A549 (cell line): ENCODE measurements at regions not wholly inside any gene's neighbourhood (a gene's known extent, or its start where the extent isn't known, plus 50 kb on each side); places are given as distances from the start of the nearest gene placed in this dataset.

ENCODE experiments used
- ATAC-seq, 2 experiments: fragments of 200-7000 bp in 1 of 2; fragments of >200 bp in 1 of 2; cut with Nextera tagmentation in 1 of 2; cut with Tn5 transposase in 1 of 2; 3 replicates each; pipeline versions ENCODE4 v1.8.0 to v1.9.1; 2018 to 2020; ENCODE audit warnings: mild to moderate bottlenecking in 1 of 2, moderate library complexity in 1 of 2
- CTCF ChIA-PET: fragments of 300-600 bp; sonication (Branson Sonifier 250); formaldehyde crosslinking; extraction: SDS; loops from one replicate; lab custom pipeline; 2021; ENCODE audit warnings: antibody characterized with exemption, inconsistent platforms; lab: Yijun Ruan, JAX
- POLR2A ChIA-PET: fragments of 350-600 bp; formaldehyde crosslinking; extraction: SDS; loops from one replicate; lab custom pipeline; 2021; ENCODE audit warnings: antibody characterized with exemption, inconsistent platforms; lab: Yijun Ruan, JAX
- DNase-seq, 2 experiments: peaks; one replicate each; pipeline versions ENCODE4 v3.0.0 to v3.0.0-alpha.2; 2011 to 2016; ENCODE audit warnings: low read depth in 1 of 2, low spot score in 1 of 2
- FAIRE-seq: peaks from 2 replicates; lab custom pipeline; 2011; peaks lifted over from hg19 to GRCh38; lab: Jason Lieb, UNC
- H3K27ac ChIP-seq, 2 experiments: fragments of >200 bp; sonication (Bioruptor Twin); formaldehyde crosslinking; 3 replicates each; pipeline ENCODE4 v1.5.1; 2016 to 2017
- H3K4me1 ChIP-seq: fragments of >200 bp; sonication (Bioruptor Twin); formaldehyde crosslinking; 3 replicates; pipeline ENCODE4 v1.6.1; 2016
- H3K4me2 ChIP-seq: fragments of >200 bp; sonication (Bioruptor Twin); formaldehyde crosslinking; 3 replicates; pipeline ENCODE4 v1.6.1; 2016
- H3K4me3 ChIP-seq: fragments of >200 bp; sonication (Bioruptor Twin); formaldehyde crosslinking; 3 replicates; pipeline ENCODE4 v1.5.1; 2016
- H3K9me3 ChIP-seq: fragments of >200 bp; sonication (Bioruptor Twin); formaldehyde crosslinking; 3 replicates; pipeline ENCODE4 v1.6.1; 2016
- ATOH8 ChIP-seq: fragments of 250-450 bp; sonication (Bioruptor Pico); IDR thresholded peaks from 2 replicates; pipeline ENCODE4 v1.5.0; 2020; ENCODE audit warnings: low read depth, mild to moderate bottlenecking, moderate library complexity
- BCL3 ChIP-seq: fragments of >200 bp; sonication (Bioruptor Twin); formaldehyde crosslinking; IDR thresholded peaks from 3 replicates; pipeline ENCODE4 v1.6.1; 2016
- CHD2 ChIP-seq: fragments of 150-350 bp; IDR thresholded peaks from 2 replicates; pipeline ENCODE4 v1.6.1; 2014; ENCODE audit warnings: low read length; ENCODE audit not compliant: partially characterized antibody
- CTCF ChIP-seq: fragments of >200 bp; sonication (Bioruptor Twin); formaldehyde crosslinking; IDR thresholded peaks from 3 replicates; pipeline ENCODE4 v1.5.1; 2016
- EHF ChIP-seq: fragments of 250-450 bp; sonication (Bioruptor Pico); IDR thresholded peaks from 2 replicates; pipeline ENCODE4 v1.5.0; 2020; ENCODE audit warnings: mild to moderate bottlenecking
- EHMT2 ChIP-seq: fragments of 200-600 bp; sonication (generic); IDR thresholded peaks from 2 replicates; pipeline ENCODE4 v1.6.1; 2016; ENCODE audit warnings: antibody characterized with exemption, low read depth, mild to moderate bottlenecking, moderate library complexity
- EP300 ChIP-seq, 2 experiments: fragments of >200 bp; sonication (Bioruptor Twin); formaldehyde crosslinking; IDR thresholded peaks; 2 replicates in 1 of 2; 3 replicates in 1 of 2; pipeline ENCODE4 v1.6.1; 2016 to 2017
- FOSB ChIP-seq: fragments of 250-450 bp; sonication (Bioruptor Pico); IDR thresholded peaks from 2 replicates; pipeline ENCODE4 v1.5.0; 2020; ENCODE audit warnings: mild to moderate bottlenecking, moderate library complexity
- FOSL2 ChIP-seq, 2 experiments: fragments of 450-650 bp in 1 of 2; fragments of >200 bp in 1 of 2; sonication (Bioruptor Twin) in 1 of 2; formaldehyde crosslinking; IDR thresholded peaks; 2 replicates each; pipeline versions ENCODE4 v1.5.0 to v1.6.1; 2016 to 2020; ENCODE audit warnings: mild to moderate bottlenecking in 1 of 2, moderate library complexity in 1 of 2
- FOXS1 ChIP-seq: fragments of 250-450 bp; sonication (Bioruptor Pico); IDR thresholded peaks from 2 replicates; pipeline ENCODE4 v1.5.0; 2020; ENCODE audit warnings: mild to moderate bottlenecking, moderate library complexity
- HOXA7 ChIP-seq: fragments of 250-450 bp; sonication (Bioruptor Pico); IDR thresholded peaks from 2 replicates; pipeline ENCODE4 v1.5.0; 2020; ENCODE audit warnings: mild to moderate bottlenecking, moderate library complexity
- MAZ ChIP-seq: fragments of 150-350 bp; IDR thresholded peaks from 2 replicates; pipeline ENCODE4 v1.6.1; 2014; ENCODE audit warnings: antibody characterized with exemption, low read depth, low read length, borderline replicate concordance
- NFE2L2 ChIP-seq: fragments of 150-350 bp; conservative IDR thresholded peaks from 2 replicates; pipeline ENCODE4 v1.6.1; 2014; ENCODE audit warnings: low read length
- NPAS2 ChIP-seq: fragments of 250-450 bp; sonication (Bioruptor Pico); IDR thresholded peaks from 2 replicates; pipeline ENCODE4 v1.8.0; 2022; ENCODE audit warnings: mild to moderate bottlenecking, moderate library complexity, borderline replicate concordance
- POLR2A ChIP-seq: IDR thresholded peaks from 2 replicates; pipeline ENCODE4 v1.6.1; 2012; ENCODE audit warnings: mild to moderate bottlenecking, low read length
- RFX5 ChIP-seq: fragments of 450-650 bp; IDR thresholded peaks from 2 replicates; pipeline ENCODE4 v1.7.1; 2014; ENCODE audit warnings: antibody characterized with exemption, mild to moderate bottlenecking, moderate library complexity
- SMC3 ChIP-seq: fragments of >200 bp; sonication (Bioruptor Twin); formaldehyde crosslinking; IDR thresholded peaks from 3 replicates; pipeline ENCODE4 v1.6.1; 2018; ENCODE audit warnings: inconsistent platforms
- SREBF2 ChIP-seq: fragments of 450-650 bp; IDR thresholded peaks from 2 replicates; pipeline ENCODE4 v1.6.1; 2014; ENCODE audit warnings: mild to moderate bottlenecking, moderate library complexity
- TFCP2L1 ChIP-seq: fragments of 250-450 bp; sonication (Bioruptor Pico); IDR thresholded peaks from 2 replicates; pipeline ENCODE4 v1.5.0; 2021; ENCODE audit warnings: mild to moderate bottlenecking
- ZFP36 ChIP-seq: fragments of 450-650 bp; IDR thresholded peaks from 2 replicates; pipeline ENCODE4 v1.6.1; 2014; ENCODE audit warnings: borderline replicate concordance; ENCODE audit not compliant: partially characterized antibody
- WGBS: methylation state at CpG from one replicate; pipeline ENCODE4 v1.1.6; 2017; ENCODE audit errors: missing lambda C conversion rate; 5-methylcytosine and 5-hydroxymethylcytosine counted together
- TF ChIP-seq, protein P1 (sequence below): fragments of 200-600 bp; sonication (generic); IDR thresholded peaks from 2 replicates; pipeline ENCODE4 v1.6.1; 2016; ENCODE audit warnings: antibody characterized with exemption, mild to moderate bottlenecking, moderate library complexity
- TF ChIP-seq, protein P2 (sequence below): fragments of 250-450 bp; sonication (Bioruptor Pico); IDR thresholded peaks from 2 replicates; pipeline ENCODE4 v1.5.0; 2021; ENCODE audit warnings: mild to moderate bottlenecking, moderate library complexity, borderline replicate concordance

GRCh38 chr20:40956542-40957264 is 71.9 kb upstream of the TOP1 start:
- no peak for FAIRE-seq
- Histone ChIP-seq H3K4me2 (no peak overlapping the region), H3K9me3 (peaks cover 9% of the 10 kb centered on the region; the same call in 2 of the 3 replicates), H3K4me1 (no peaks in the 10 kb centered on the region), H3K27ac (no peak overlapping the region), H3K4me3 (no peak overlapping the region)
- CTCF ChIA-PET, result interaction anchor here (0.7 kb wide), 1 partner anchor 13 kb away, joined by 3 read pairs; no protein-coding TSS in a partner anchor
- WGBS, result 45% methylated on average over 15 of the region's 15 CpGs
- no peak for ATAC-seq
- TF ChIP-seq NPAS2 (CRISPR knock-in tag) (no peak), SMC3 (no peak), MAZ (no peak), ZFP36 (no peak), FOSB (CRISPR knock-in tag) (no peak), FOXS1 (CRISPR knock-in tag) (no peak)
- no peak for DNase-seq
- POLR2A ChIA-PET, result no interaction called here

- Histone ChIP-seq H3K4me1 (no peaks in the 10 kb centered on the region), H3K9me3 (peaks cover 9% of the 10 kb centered on the region; the same call in 2 of the 3 replicates), H3K27ac (no peak overlapping the region), H3K4me3 (no peak overlapping the region), H3K4me2 (no peak overlapping the region)
- no peak for FAIRE-seq
- POLR2A ChIA-PET, result no interaction called here
- TF ChIP-seq TFCP2L1 (CRISPR knock-in tag) (no peak), ATOH8 (CRISPR knock-in tag) (no peak), POLR2A (no peak), EHMT2 (no peak), NFE2L2 (no peak), CTCF (no peak), EP300 (IDR thresholded peaks at IDR 0.05) (no peak), EHF (CRISPR knock-in tag) (no peak), ZFP36 (no peak), RFX5 (no peak), FOXS1 (CRISPR knock-in tag) (no peak), CHD2 (no peak), SMC3 (no peak), BCL3 (no peak), FOSL2 (IDR thresholded peaks at IDR 0.05) (no peak), FOSL2 (CRISPR knock-in tag; IDR thresholded peaks at IDR 0.05) (no peak), SREBF2 (no peak), HOXA7 (no peak), FOSB (CRISPR knock-in tag) (no peak)
- TF ChIP-seq, protein P1, sequence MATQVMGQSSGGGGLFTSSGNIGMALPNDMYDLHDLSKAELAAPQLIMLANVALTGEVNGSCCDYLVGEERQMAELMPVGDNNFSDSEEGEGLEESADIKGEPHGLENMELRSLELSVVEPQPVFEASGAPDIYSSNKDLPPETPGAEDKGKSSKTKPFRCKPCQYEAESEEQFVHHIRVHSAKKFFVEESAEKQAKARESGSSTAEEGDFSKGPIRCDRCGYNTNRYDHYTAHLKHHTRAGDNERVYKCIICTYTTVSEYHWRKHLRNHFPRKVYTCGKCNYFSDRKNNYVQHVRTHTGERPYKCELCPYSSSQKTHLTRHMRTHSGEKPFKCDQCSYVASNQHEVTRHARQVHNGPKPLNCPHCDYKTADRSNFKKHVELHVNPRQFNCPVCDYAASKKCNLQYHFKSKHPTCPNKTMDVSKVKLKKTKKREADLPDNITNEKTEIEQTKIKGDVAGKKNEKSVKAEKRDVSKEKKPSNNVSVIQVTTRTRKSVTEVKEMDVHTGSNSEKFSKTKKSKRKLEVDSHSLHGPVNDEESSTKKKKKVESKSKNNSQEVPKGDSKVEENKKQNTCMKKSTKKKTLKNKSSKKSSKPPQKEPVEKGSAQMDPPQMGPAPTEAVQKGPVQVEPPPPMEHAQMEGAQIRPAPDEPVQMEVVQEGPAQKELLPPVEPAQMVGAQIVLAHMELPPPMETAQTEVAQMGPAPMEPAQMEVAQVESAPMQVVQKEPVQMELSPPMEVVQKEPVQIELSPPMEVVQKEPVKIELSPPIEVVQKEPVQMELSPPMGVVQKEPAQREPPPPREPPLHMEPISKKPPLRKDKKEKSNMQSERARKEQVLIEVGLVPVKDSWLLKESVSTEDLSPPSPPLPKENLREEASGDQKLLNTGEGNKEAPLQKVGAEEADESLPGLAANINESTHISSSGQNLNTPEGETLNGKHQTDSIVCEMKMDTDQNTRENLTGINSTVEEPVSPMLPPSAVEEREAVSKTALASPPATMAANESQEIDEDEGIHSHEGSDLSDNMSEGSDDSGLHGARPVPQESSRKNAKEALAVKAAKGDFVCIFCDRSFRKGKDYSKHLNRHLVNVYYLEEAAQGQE, result no peak
- TF ChIP-seq, protein P2, sequence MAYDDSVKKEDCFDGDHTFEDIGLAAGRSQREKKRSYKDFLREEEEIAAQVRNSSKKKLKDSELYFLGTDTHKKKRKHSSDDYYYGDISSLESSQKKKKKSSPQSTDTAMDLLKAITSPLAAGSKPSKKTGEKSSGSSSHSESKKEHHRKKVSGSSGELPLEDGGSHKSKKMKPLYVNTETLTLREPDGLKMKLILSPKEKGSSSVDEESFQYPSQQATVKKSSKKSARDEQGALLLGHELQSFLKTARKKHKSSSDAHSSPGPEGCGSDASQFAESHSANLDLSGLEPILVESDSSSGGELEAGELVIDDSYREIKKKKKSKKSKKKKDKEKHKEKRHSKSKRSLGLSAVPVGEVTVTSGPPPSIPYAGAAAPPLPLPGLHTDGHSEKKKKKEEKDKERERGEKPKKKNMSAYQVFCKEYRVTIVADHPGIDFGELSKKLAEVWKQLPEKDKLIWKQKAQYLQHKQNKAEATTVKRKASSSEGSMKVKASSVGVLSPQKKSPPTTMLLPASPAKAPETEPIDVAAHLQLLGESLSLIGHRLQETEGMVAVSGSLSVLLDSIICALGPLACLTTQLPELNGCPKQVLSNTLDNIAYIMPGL (CRISPR knock-in tag), result no peak
- 10% methylated on average over 6 of the region's 6 CpGs for WGBS
- CTCF ChIA-PET, result no interaction called here
- ATAC-seq, result no peak
- no peak for DNase-seq
These were observed 71.3 kb upstream of the TOP1 start for GRCh38 chr20:40957265-40957760.
